MCF 10A (cell line): ENCODE measurements at regions not wholly inside any gene's neighbourhood (a gene's known extent, or its start where the extent isn't known, plus 50 kb on each side); places are given as distances from the start of the nearest gene placed in this dataset.

Experiments used
- BruUV-seq: library from RNA; stranded (reverse); fragments of 400-500 nt; replicated peaks from 2 replicates; lab custom pipeline; 2021; lab: Mats Ljungman, UMichigan
- CTCF ChIA-PET: fragments of 300-600 bp; sonication (Branson Sonifier 250); formaldehyde crosslinking; extraction: SDS; loops from one replicate; lab custom pipeline; 2021; ENCODE audit warnings: antibody characterized with exemption, inconsistent platforms; lab: Yijun Ruan, JAX
- POLR2A ChIA-PET: fragments of 300-600, 350-650 bp; sonication (Branson Sonifier 250); formaldehyde crosslinking; extraction: SDS; loops from one replicate; lab custom pipeline; 2020; ENCODE audit warnings: antibody characterized with exemption, inconsistent platforms; lab: Yijun Ruan, JAX
- DNase-seq: peaks from one replicate; pipeline ENCODE4 v3.0.0-alpha.2; 2018; ENCODE audit not compliant: unreplicated experiment
- H3K27ac Mint-ChIP-seq: one replicate; pipeline ENCODE4 v1.8.0; 2022; ENCODE audit warnings: mild to moderate bottlenecking, low read depth, mixed read lengths; ENCODE audit not compliant: unreplicated experiment
- H3K27me3 Mint-ChIP-seq: one replicate; pipeline ENCODE4 v1.8.0; 2022; ENCODE audit warnings: mixed read lengths; ENCODE audit not compliant: insufficient read depth, unreplicated experiment
- H3K36me3 Mint-ChIP-seq: one replicate; pipeline ENCODE4 v1.8.0; 2022; ENCODE audit warnings: mild to moderate bottlenecking, moderate library complexity, mixed read lengths; ENCODE audit not compliant: insufficient read depth, unreplicated experiment
- H3K4me1 Mint-ChIP-seq: one replicate; pipeline ENCODE4 v1.8.0; 2022; ENCODE audit warnings: mixed read lengths; ENCODE audit not compliant: insufficient read depth, unreplicated experiment
- H3K4me3 Mint-ChIP-seq: one replicate; pipeline ENCODE4 v1.8.0; 2022; ENCODE audit warnings: mild to moderate bottlenecking, moderate library complexity, mixed read lengths; ENCODE audit not compliant: unreplicated experiment
- H3K9me3 Mint-ChIP-seq: one replicate; pipeline ENCODE4 v1.8.0; 2022; ENCODE audit warnings: mixed read lengths; ENCODE audit not compliant: unreplicated experiment
- CTCF ChIP-seq: fragments of 200-600 bp; IDR thresholded peaks from one replicate; pipeline ENCODE4 v1.8.0; 2022; ENCODE audit warnings: antibody characterized with exemption, mild to moderate bottlenecking; ENCODE audit not compliant: unreplicated experiment
- intact Hi-C: fragments of 100-400 bp; cut with micrococcal nuclease; formaldehyde crosslinking; loops from 2 replicates; pipeline ENCODE4 v1.14.1; 2022

- H3K36me3 Mint-ChIP-seq, result no peaks in the 10 kb centered on the region
- TF ChIP-seq CTCF, result no peak
- CTCF ChIA-PET, result interaction anchor here (0.6 kb wide), 1 partner anchor 1220 kb away, joined by 3 read pairs; no protein-coding TSS in a partner anchor
- no peak for DNase-seq
- H3K27me3 Mint-ChIP-seq, result no peaks in the 10 kb centered on the region
- H3K9me3 Mint-ChIP-seq, result no peaks in the 10 kb centered on the region
- no peak overlapping the region for H3K27ac Mint-ChIP-seq
- intact Hi-C loops, result no loop called here
- no peaks in the 10 kb centered on the region for H3K4me1 Mint-ChIP-seq
- BruUV-seq, result no TSS peak
- H3K4me3 Mint-ChIP-seq, result no peak overlapping the region
- POLR2A ChIA-PET, result no interaction called here
Observed at GRCh38 chr1:98575955-98576354, 85.6 kb upstream of the SNX7 start.

- intact Hi-C loops, result no loop called here
- H3K4me3 Mint-ChIP-seq, result no peak overlapping the region
- DNase-seq, result no peak
- no peaks in the 10 kb centered on the region for H3K36me3 Mint-ChIP-seq
- ChIA-PET CTCF (no interaction called here), POLR2A (no interaction called here)
- no peaks in the 10 kb centered on the region for H3K4me1 Mint-ChIP-seq
- no peaks in the 10 kb centered on the region for H3K27me3 Mint-ChIP-seq
- no peak overlapping the region for H3K27ac Mint-ChIP-seq
- peaks cover 22% of the 10 kb centered on the region for H3K9me3 Mint-ChIP-seq
- no TSS peak for BruUV-seq
- no peak for TF ChIP-seq CTCF
Observed at GRCh38 chr1:98565951-98566350, 95.6 kb upstream of the SNX7 start.

- ChIA-PET CTCF (no interaction called here), POLR2A (no interaction called here)
- Mint-ChIP-seq H3K27ac (no peak overlapping the region), H3K4me1 (no peaks in the 10 kb centered on the region), H3K4me3 (no peak overlapping the region), H3K36me3 (no peaks in the 10 kb centered on the region), H3K27me3 (no peaks in the 10 kb centered on the region), H3K9me3 (peaks cover 26% of the 10 kb centered on the region)
- intact Hi-C loops, result no loop called here
- BruUV-seq, result no TSS peak
- no peak for TF ChIP-seq CTCF
- no peak for DNase-seq
Observed at GRCh38 chr1:98559291-98559690, 102.2 kb upstream of the SNX7 start.

- no TSS peak for BruUV-seq
- Mint-ChIP-seq H3K27me3 (no peaks in the 10 kb centered on the region), H3K4me1 (no peaks in the 10 kb centered on the region), H3K36me3 (no peaks in the 10 kb centered on the region), H3K9me3 (peaks cover 23% of the 10 kb centered on the region), H3K4me3 (no peak overlapping the region), H3K27ac (no peak overlapping the region)
- intact Hi-C loops, result no loop called here
- TF ChIP-seq CTCF, result no peak
- ChIA-PET CTCF (interaction anchor here (0.8 to 1.4 kb wide), 3 partner anchors 10 to 30 kb away, joined by 3 to 5 read pairs (median 3); no protein-coding TSS in a partner anchor), POLR2A (no interaction called here)
- no peak for DNase-seq
Observed at GRCh38 chr1:98557895-98558294, 103.6 kb upstream of the SNX7 start.
